ENCODE measurements at regions not wholly inside any gene's neighbourhood (a gene's known extent, or its start where the extent isn't known, plus 50 kb on each side); places are given as distances from the start of the nearest gene placed in this dataset.

DNA sequence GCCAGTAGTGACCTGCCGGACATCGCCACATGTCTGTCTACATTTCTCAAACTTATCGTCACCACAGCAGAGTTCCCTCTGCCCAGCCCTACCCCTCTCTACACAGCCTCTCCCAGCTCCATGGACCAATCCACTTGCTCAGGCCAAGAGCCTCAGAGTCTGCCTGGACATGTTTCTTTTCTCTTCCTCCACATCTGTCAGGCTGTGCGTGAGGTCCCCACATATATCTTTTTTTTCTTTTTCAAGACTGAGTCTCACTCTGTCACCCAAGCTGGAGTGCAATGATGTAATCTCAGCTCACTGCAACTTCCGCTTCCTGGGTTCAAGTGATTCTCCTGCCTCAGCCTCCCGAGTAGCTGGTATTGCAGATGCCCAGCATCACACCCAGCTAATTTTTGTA, 62.7 kb upstream of the GGTA1 start:
- TF ChIP-seq, protein P1, sequence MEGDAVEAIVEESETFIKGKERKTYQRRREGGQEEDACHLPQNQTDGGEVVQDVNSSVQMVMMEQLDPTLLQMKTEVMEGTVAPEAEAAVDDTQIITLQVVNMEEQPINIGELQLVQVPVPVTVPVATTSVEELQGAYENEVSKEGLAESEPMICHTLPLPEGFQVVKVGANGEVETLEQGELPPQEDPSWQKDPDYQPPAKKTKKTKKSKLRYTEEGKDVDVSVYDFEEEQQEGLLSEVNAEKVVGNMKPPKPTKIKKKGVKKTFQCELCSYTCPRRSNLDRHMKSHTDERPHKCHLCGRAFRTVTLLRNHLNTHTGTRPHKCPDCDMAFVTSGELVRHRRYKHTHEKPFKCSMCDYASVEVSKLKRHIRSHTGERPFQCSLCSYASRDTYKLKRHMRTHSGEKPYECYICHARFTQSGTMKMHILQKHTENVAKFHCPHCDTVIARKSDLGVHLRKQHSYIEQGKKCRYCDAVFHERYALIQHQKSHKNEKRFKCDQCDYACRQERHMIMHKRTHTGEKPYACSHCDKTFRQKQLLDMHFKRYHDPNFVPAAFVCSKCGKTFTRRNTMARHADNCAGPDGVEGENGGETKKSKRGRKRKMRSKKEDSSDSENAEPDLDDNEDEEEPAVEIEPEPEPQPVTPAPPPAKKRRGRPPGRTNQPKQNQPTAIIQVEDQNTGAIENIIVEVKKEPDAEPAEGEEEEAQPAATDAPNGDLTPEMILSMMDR (IDR thresholded peaks at IDR 0.05; ENCODE audit: low read depth, low read length) = no peak
- TF ChIP-seq EZH2phosphoT487 (IDR thresholded peaks at IDR 0.05; ENCODE audit: low read depth) = no peak
